WTC11 (cell line): ENCODE measurements at regions not wholly inside any gene's neighbourhood (a gene's known extent, or its start where the extent isn't known, plus 50 kb on each side); places are given as distances from the start of the nearest gene placed in this dataset.

Experiments
- ATAC-seq: fragments of 200-7000 bp; cut with Tn5 transposase; 2 replicates; pipeline ENCODE4 v1.10.0; 2021; ENCODE audit warnings: mild to moderate bottlenecking, moderate library complexity
- CTCF ChIA-PET: fragments of 300-600 bp; sonication (Branson Sonifier 250); formaldehyde crosslinking; loops from one replicate; lab custom pipeline; 2021; ENCODE audit warnings: antibody characterized with exemption; lab: Charles Lee
- POLR2A ChIA-PET: fragments of 350-600 bp; sonication (Branson Sonifier 250); formaldehyde crosslinking; loops from one replicate; lab custom pipeline; 2021; ENCODE audit warnings: antibody characterized with exemption; lab: Charles Lee
- DNase-seq: peaks from one replicate; pipeline ENCODE4 v3.0.0; 2021; ENCODE audit warnings: low spot score
- H3K27ac Mint-ChIP-seq: 2 replicates; pipeline ENCODE4 v1.8.0; 2021; ENCODE audit warnings: mixed read lengths
- H3K27me3 Mint-ChIP-seq: 2 replicates; pipeline ENCODE4 v1.8.0; 2021; ENCODE audit warnings: low read depth, mild to moderate bottlenecking, moderate library complexity, mixed read lengths
- H3K36me3 Mint-ChIP-seq: 2 replicates; pipeline ENCODE4 v1.8.0; 2021; ENCODE audit warnings: mixed read lengths
- H3K4me1 Mint-ChIP-seq: 2 replicates; pipeline ENCODE4 v1.8.0; 2022; ENCODE audit warnings: mixed read lengths
- H3K4me3 Mint-ChIP-seq: 2 replicates; pipeline ENCODE4 v1.8.0; 2021; ENCODE audit warnings: mild to moderate bottlenecking, moderate library complexity, mixed read lengths
- H3K9me3 Mint-ChIP-seq: 2 replicates; pipeline ENCODE4 v1.8.0; 2021; ENCODE audit warnings: mixed read lengths
- ATF3 ChIP-seq: sonication (generic); formaldehyde crosslinking; conservative IDR thresholded peaks from 2 replicates; pipeline ENCODE4 v1.8.1; 2022; ENCODE audit warnings: mild to moderate bottlenecking, missing genetic modification reagents
- ELF4 ChIP-seq: sonication (generic); formaldehyde crosslinking; IDR thresholded peaks from 2 replicates; pipeline ENCODE4 v1.8.1; 2022; ENCODE audit warnings: low read depth, mild to moderate bottlenecking, moderate library complexity, missing genetic modification reagents
- EMX1 ChIP-seq: fragments of 250-450 bp; sonication (Bioruptor Pico); IDR thresholded peaks from 2 replicates; pipeline ENCODE4 v1.8.0; 2021; ENCODE audit warnings: mild to moderate bottlenecking
- FOXP1 ChIP-seq: sonication (generic); formaldehyde crosslinking; IDR thresholded peaks from 2 replicates; pipeline ENCODE4 v1.8.0; 2022; ENCODE audit warnings: missing genetic modification reagents, mild to moderate bottlenecking, moderate library complexity, borderline replicate concordance
- IRF2 ChIP-seq: sonication (generic); formaldehyde crosslinking; IDR thresholded peaks from 2 replicates; pipeline ENCODE4 v1.8.0; 2022; ENCODE audit warnings: low read depth, missing genetic modification reagents, borderline replicate concordance
- NFE2L1 ChIP-seq: sonication (generic); formaldehyde crosslinking; IDR thresholded peaks from 2 replicates; pipeline ENCODE4 v1.8.1; 2023; ENCODE audit warnings: missing genetic modification reagents
- NR3C1 ChIP-seq: sonication (generic); formaldehyde crosslinking; conservative IDR thresholded peaks from 2 replicates; pipeline ENCODE4 v1.8.1; 2023; ENCODE audit warnings: low read depth, mild to moderate bottlenecking, missing genetic modification reagents
- SP1 ChIP-seq: sonication (generic); formaldehyde crosslinking; conservative IDR thresholded peaks from 2 replicates; pipeline ENCODE4 v1.8.1; 2022; ENCODE audit warnings: missing genetic modification reagents
- TP53 ChIP-seq: sonication (generic); formaldehyde crosslinking; IDR thresholded peaks from 2 replicates; pipeline ENCODE4 v1.8.1; 2023; ENCODE audit warnings: mild to moderate bottlenecking, missing genetic modification reagents
- ZNF138 ChIP-seq: sonication (generic); formaldehyde crosslinking; conservative IDR thresholded peaks from 2 replicates; pipeline ENCODE4 v1.8.1; 2022; ENCODE audit warnings: mild to moderate bottlenecking, moderate library complexity, missing genetic modification reagents
- ZNF232 ChIP-seq: sonication (generic); formaldehyde crosslinking; IDR thresholded peaks from 2 replicates; pipeline ENCODE4 v1.8.0; 2022; ENCODE audit warnings: mild to moderate bottlenecking, missing genetic modification reagents
- ZNF281 ChIP-seq: sonication (generic); formaldehyde crosslinking; IDR thresholded peaks from 2 replicates; pipeline ENCODE4 v1.8.0; 2023; ENCODE audit warnings: mild to moderate bottlenecking, missing genetic modification reagents
- ZNF512 ChIP-seq: sonication (generic); formaldehyde crosslinking; IDR thresholded peaks from 2 replicates; pipeline ENCODE4 v1.8.1; 2022; ENCODE audit warnings: missing genetic modification reagents, borderline replicate concordance
- TF ChIP-seq, protein P1 (sequence below): fragments of 250-450 bp; sonication (Bioruptor Pico); IDR thresholded peaks from 2 replicates; pipeline ENCODE4 v1.8.0; 2021; ENCODE audit warnings: mild to moderate bottlenecking
- TF ChIP-seq, protein P2 (sequence below): sonication (generic); formaldehyde crosslinking; IDR thresholded peaks from 2 replicates; pipeline ENCODE4 v1.8.0; 2022; ENCODE audit warnings: mild to moderate bottlenecking, missing genetic modification reagents
- TF ChIP-seq, protein P3 (sequence below): fragments of 200-600 bp; IDR thresholded peaks from 2 replicates; pipeline ENCODE4 v1.8.0; 2022; ENCODE audit warnings: antibody characterized with exemption
- TF ChIP-seq, protein P4 (sequence below): fragments of 250-450 bp; sonication (Bioruptor Pico); IDR thresholded peaks from 2 replicates; pipeline ENCODE4 v1.9.0; 2021; ENCODE audit warnings: moderate library complexity, mild to moderate bottlenecking, inconsistent platforms, borderline replicate concordance

DNA sequence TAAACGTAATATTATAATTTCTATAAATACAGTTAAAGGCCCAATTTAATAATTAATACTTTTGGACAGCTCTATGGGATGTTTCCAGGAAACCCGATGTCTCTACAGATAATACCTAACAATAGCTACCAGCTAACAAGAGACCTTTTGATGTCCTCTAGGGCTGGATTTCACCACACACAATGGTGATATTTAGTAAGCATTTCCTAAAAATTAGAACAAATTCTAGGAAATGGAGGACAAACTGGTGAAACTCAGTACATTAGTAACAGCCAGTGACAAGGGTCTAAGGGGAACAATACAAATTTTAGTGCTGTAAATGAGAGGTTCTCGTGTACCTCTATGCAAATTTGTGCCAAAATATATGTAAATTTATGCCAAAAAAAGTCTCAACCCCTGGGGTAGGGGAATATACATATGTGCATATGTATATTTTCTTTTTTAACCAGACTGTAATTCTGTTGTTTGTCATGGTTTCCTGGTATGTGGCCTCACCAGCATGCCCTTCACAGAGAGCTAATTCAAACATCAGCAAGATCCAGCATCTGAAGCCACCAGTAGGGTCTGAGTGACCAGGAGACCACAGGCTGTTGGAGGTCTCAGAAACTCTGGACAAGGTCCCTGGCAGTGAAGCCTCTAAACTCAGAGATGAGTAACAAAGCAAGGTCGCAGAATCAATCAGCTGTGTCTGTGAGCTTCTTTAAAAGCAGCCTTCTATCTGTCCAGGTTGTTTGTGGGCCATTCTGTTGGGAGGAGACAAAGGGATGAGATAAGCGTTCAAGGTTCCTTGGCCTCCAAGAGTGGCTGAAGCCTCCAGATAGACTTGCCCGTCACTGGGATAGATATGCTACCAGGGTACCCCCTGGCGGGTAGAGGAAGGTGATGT, 235.1 kb upstream of the RREB1 start:
- Mint-ChIP-seq H3K4me3 (peak overlapping the region; percentile 4; the same call in 1 of the 2 replicates), H3K27me3 (peaks cover 4% of the 10 kb centered on the region; the same call in 1 of the 2 replicates), H3K9me3 (peaks cover 12% of the 10 kb centered on the region), H3K36me3 (no peaks in the 10 kb centered on the region), H3K4me1 (peaks cover 12% of the 10 kb centered on the region)
- no peak for DNase-seq
- CTCF ChIA-PET, result interaction anchor here (1.1 kb wide), 1 partner anchor 114 kb away, joined by 4 read pairs; no protein-coding TSS in a partner anchor
- TF ChIP-seq NR3C1 (CRISPR knock-in tag) (no peak), ZNF232 (CRISPR knock-in tag) (no peak), EMX1 (no peak), ATF3 (CRISPR knock-in tag) (no peak), ZNF138 (no peak), FOXP1 (CRISPR knock-in tag) (no peak), ZNF281 (no peak), TP53 (CRISPR knock-in tag) (no peak), ZNF512 (no peak), ELF4 (no peak), SP1 (CRISPR knock-in tag) (no peak)
- TF ChIP-seq, protein P1, sequence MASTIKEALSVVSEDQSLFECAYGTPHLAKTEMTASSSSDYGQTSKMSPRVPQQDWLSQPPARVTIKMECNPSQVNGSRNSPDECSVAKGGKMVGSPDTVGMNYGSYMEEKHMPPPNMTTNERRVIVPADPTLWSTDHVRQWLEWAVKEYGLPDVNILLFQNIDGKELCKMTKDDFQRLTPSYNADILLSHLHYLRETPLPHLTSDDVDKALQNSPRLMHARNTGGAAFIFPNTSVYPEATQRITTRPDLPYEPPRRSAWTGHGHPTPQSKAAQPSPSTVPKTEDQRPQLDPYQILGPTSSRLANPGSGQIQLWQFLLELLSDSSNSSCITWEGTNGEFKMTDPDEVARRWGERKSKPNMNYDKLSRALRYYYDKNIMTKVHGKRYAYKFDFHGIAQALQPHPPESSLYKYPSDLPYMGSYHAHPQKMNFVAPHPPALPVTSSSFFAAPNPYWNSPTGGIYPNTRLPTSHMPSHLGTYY (CRISPR knock-in tag), result no peak
- TF ChIP-seq, protein P2, sequence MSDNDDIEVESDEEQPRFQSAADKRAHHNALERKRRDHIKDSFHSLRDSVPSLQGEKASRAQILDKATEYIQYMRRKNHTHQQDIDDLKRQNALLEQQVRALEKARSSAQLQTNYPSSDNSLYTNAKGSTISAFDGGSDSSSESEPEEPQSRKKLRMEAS (CRISPR knock-in tag), result no peak
- TF ChIP-seq, protein P3, sequence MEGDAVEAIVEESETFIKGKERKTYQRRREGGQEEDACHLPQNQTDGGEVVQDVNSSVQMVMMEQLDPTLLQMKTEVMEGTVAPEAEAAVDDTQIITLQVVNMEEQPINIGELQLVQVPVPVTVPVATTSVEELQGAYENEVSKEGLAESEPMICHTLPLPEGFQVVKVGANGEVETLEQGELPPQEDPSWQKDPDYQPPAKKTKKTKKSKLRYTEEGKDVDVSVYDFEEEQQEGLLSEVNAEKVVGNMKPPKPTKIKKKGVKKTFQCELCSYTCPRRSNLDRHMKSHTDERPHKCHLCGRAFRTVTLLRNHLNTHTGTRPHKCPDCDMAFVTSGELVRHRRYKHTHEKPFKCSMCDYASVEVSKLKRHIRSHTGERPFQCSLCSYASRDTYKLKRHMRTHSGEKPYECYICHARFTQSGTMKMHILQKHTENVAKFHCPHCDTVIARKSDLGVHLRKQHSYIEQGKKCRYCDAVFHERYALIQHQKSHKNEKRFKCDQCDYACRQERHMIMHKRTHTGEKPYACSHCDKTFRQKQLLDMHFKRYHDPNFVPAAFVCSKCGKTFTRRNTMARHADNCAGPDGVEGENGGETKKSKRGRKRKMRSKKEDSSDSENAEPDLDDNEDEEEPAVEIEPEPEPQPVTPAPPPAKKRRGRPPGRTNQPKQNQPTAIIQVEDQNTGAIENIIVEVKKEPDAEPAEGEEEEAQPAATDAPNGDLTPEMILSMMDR, result no peak
- TF ChIP-seq, protein P4, sequence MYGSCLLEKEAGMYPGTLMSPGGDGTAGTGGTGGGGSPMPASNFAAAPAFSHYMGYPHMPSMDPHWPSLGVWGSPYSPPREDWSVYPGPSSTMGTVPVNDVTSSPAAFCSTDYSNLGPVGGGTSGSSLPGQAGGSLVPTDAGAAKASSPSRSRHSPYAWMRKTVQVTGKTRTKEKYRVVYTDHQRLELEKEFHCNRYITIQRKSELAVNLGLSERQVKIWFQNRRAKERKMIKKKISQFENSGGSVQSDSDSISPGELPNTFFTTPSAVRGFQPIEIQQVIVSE (CRISPR knock-in tag), result no peak
- TF ChIP-seq, all 79 proteins: peak for 0
- H3K27ac Mint-ChIP-seq, result peak overlapping the region; percentile 80
- peak; percentile 67 for ATAC-seq
- POLR2A ChIA-PET, result no interaction called here

- Mint-ChIP-seq H3K36me3 (no peaks in the 10 kb centered on the region), H3K4me3 (no peak overlapping the region), H3K27me3 (peaks cover 4% of the 10 kb centered on the region; the same call in 1 of the 2 replicates), H3K27ac (no peak overlapping the region), H3K4me1 (peaks cover 12% of the 10 kb centered on the region), H3K9me3 (peaks cover 12% of the 10 kb centered on the region)
- POLR2A ChIA-PET, result no interaction called here
- TF ChIP-seq NFE2L1 (CRISPR knock-in tag) (no peak), IRF2 (CRISPR knock-in tag) (no peak)
- CTCF ChIA-PET, result interaction anchor here (1.1 kb wide), 1 partner anchor 115 kb away, joined by 4 read pairs; no protein-coding TSS in a partner anchor
- ATAC-seq (no peak), DNase-seq (no peak)
Measured at GRCh38 chr6:6873778-6874177, 234.0 kb upstream of the RREB1 start.
